ENCODE measurements at regions not wholly inside any gene's neighbourhood (a gene's known extent, or its start where the extent isn't known, plus 50 kb on each side); places are given as distances from the start of the nearest gene placed in this dataset.
"Not testable (repeated sequence)": the region's sequence is repeated elsewhere in the genome, so short reads cannot be mapped to it uniquely, and the experiment has no call there.

DNA sequence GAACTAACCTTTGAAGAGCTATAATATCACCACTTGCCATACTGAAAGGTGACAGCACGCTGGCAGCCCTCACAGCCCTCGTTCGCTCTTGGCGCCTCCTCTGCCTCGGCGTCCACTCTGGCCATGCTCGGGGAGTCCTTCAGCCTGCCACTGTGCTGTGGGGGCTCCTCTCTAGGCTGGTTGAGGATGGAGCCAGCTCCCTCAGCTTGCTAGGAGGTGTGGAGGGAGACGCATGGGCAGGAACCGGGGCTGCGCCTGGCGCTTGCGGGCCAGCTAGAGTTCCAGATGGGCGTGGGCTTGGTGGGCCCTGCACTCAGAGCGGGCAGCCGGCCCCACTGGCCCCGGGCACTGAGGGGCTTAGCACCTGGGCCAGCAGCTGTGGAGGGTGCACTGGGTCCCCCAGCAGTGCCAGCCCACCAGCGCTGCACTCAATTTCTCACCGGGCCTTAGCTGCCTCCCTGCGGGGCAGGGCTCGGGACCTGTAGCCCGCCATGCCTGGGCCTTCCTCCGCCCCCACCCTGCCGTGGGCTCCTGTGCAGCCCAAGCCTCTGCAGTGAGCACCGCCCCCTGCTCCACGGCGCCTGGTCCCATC lies 329.7 kb downstream of the LMBRD1 start:
- DNase-seq: no peak

DNA sequence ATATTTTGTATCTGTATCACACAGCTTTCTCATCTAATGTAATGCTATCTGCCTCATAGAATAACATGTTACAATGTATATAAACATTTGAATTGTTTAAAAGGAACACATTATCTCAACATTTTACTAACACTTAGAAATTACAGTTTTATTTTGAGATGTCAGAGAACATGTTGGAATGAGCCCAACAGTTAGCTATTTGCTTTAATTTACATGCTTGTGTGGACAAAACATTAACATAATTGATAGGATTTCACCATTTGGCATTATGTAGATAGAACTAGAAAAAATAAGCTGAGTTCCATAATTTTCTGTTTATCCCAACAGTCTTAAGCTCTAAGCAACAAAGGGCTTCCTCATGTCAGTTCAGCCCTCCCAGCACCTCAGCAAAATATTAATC lies 330.9 kb downstream of the LMBRD1 start:
- no peak for DNase-seq

DNA sequence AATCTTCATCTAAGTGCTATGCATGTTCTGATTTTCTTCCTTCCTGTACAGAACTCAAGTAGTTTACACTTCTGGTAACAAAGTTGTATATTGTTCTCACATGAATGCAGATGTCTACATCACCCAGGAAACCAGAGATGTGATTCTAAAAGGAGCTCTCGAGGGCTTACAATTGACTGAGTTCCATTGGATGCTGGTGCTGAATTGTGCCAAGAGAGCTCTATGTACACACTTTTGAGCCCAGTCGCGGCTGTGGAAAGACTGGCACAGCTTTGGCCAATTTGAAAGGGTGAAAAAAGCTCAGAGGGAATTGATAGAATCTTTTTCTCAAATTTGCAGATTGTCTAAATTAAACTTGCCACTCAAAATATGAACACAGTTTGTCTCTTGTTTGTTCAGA lies 340.7 kb downstream of the LMBRD1 start:
- no peak for DNase-seq

DNA sequence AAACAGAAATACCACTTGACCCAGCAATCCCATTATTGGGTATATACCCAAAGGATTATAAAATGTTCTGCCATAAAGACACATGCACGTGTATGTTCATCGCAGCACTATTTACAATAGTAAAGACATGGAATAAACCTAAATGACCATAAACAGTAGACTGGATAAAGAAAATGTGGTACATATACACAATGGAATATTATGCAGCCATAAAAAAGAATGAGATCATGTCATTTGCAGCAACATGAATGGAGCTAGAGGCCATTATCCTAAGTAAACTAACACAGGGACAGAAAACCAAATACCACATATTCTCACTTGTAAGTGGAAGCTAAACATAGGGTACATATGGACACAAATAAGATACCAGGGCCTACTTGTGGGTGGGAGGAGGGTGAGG lies 342.2 kb downstream of the LMBRD1 start:
- not testable (repeated sequence) for DNase-seq

DNA sequence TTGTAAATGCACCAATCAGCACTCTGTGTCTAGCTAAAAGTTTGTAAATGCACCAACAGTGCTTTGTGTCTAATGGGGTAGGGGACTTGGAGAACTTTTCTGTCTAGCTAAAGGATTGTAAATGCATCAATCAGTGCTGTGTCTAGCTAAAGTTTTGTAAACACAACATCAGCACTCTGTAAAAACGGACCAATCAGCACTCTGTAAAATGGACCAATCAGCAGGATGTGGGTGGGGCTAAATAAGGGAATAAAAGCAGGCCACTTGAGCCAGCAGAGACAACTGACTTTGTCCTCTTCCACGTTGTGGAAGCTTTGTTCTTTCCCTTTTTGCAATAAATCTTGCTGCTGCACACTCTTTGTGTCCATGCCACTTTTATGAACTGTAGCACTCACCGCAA lies 346.3 kb downstream of the LMBRD1 start:
- not testable (repeated sequence) for DNase-seq

DNA sequence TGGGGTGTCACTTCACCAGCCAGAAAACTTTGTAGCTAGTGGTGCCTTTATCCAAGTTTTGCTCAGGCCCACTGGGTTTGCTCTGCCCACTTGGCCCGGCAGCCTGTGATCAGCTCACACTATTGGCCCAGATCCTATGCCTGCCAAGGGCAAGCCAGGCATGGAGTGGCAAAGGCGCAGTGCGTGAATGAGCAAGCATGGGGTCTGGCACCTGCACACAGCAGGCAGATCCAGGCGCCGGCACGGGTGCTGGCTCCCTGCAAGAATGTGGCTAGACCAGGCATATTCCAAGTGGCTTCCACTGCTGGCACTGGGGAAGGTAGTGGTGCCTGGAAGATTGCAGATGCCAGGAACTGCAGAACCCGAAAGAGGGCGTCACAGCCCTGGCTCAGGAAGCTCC lies 346.9 kb downstream of the LMBRD1 start:
- no peak for DNase-seq
